K562 (cell line): ENCODE measurements at regions not wholly inside any gene's neighbourhood (a gene's known extent, or its start where the extent isn't known, plus 50 kb on each side); places are given as distances from the start of the nearest gene placed in this dataset.

ENCODE experiments used
- CC2D1A ChIP-seq: fragments of 450-650 bp; IDR thresholded peaks from 2 replicates; pipeline ENCODE4 v1.6.1; 2017; ENCODE audit warnings: mild to moderate bottlenecking
- DDX20 ChIP-seq: fragments of 450-650 bp; IDR thresholded peaks from 2 replicates; pipeline ENCODE4 v1.6.1; 2016; ENCODE audit warnings: missing genetic modification characterization, low read depth, mild to moderate bottlenecking, missing compliant biosample characterization, moderate library complexity
- KLF13 ChIP-seq: fragments of 450-650 bp; IDR thresholded peaks from 2 replicates; pipeline ENCODE4 v1.6.1; 2016; ENCODE audit warnings: missing genetic modification characterization, low read depth, mild to moderate bottlenecking, missing compliant biosample characterization, moderate library complexity, borderline replicate concordance
- MYNN ChIP-seq, 2 experiments: sonication (generic); formaldehyde crosslinking in 1 of 2; IDR thresholded peaks; 2 replicates each; pipeline versions ENCODE4 v1.5.0 to v1.6.1; 2016 to 2020; ENCODE audit warnings: antibody characterized with exemption in 1 of 2, missing genetic modification reagents in 1 of 2
- OTX1 ChIP-seq: fragments of 450-650 bp; formaldehyde crosslinking; IDR thresholded peaks from 2 replicates; pipeline ENCODE4 v1.4.0; 2022; ENCODE audit warnings: mild to moderate bottlenecking
- PHB ChIP-seq: fragments of 250-450 bp; sonication (Bioruptor Pico); IDR thresholded peaks from 2 replicates; pipeline ENCODE4 v1.5.0; 2021
- RAD51 ChIP-seq: fragments of 450-650 bp; IDR thresholded peaks from 2 replicates; pipeline ENCODE4 v1.7.1; 2016; ENCODE audit warnings: low read depth, mild to moderate bottlenecking, borderline replicate concordance
- TCF7L2 ChIP-seq: fragments of 150-350 bp; IDR thresholded peaks from 2 replicates; pipeline ENCODE4 v1.6.1; 2016; ENCODE audit warnings: low read depth, mild to moderate bottlenecking, low read length, moderate library complexity
- TRIM28 ChIP-seq: fragments of 450-650 bp; IDR thresholded peaks from 2 replicates; pipeline ENCODE4 v1.6.1; 2017
- TSC22D4 ChIP-seq: fragments of 450-650 bp; IDR thresholded peaks from 2 replicates; pipeline ENCODE4 v1.6.1; 2016; ENCODE audit warnings: missing genetic modification characterization, missing biosample characterization, control low read depth
- TSHZ1 ChIP-seq: fragments of 250-450 bp; sonication (Bioruptor Pico); IDR thresholded peaks from 2 replicates; pipeline ENCODE4 v1.4.0; 2020; ENCODE audit warnings: mild to moderate bottlenecking, moderate library complexity
- ZBTB17 ChIP-seq: fragments of 450-650 bp; formaldehyde crosslinking; IDR thresholded peaks from 2 replicates; pipeline ENCODE4 v1.4.0; 2020; ENCODE audit warnings: mild to moderate bottlenecking
- ZNF740 ChIP-seq, 3 experiments: fragments of 200-800 bp in 1 of 3; sonication (Bioruptor generic) in 1 of 3; sonication (generic) in 1 of 3; formaldehyde crosslinking in 1 of 3; IDR thresholded peaks; 2 replicates each; pipeline versions ENCODE4 v1.6.1 to v1.8.0; 2016 to 2022; ENCODE audit warnings: mild to moderate bottlenecking in 2 of 3, missing compliant biosample characterization in 2 of 3, missing genetic modification characterization in 2 of 3, missing genetic modification reagents in 1 of 3
- TF ChIP-seq, protein P1 (sequence below): fragments of 450-650 bp; formaldehyde crosslinking; IDR thresholded peaks from 2 replicates; pipeline ENCODE4 v1.4.0; 2022; ENCODE audit warnings: missing genetic modification characterization
- TF ChIP-seq, protein P2 (sequence below): IDR thresholded peaks from 2 replicates; pipeline ENCODE4 v1.6.1; 2016; ENCODE audit warnings: missing genetic modification characterization, missing compliant biosample characterization
- TF ChIP-seq, protein P3 (sequence below): fragments of 250-450 bp; sonication (Bioruptor Pico); IDR thresholded peaks from 2 replicates; pipeline ENCODE4 v1.5.0; 2021; ENCODE audit warnings: mild to moderate bottlenecking, moderate library complexity

- TF ChIP-seq, protein P1, sequence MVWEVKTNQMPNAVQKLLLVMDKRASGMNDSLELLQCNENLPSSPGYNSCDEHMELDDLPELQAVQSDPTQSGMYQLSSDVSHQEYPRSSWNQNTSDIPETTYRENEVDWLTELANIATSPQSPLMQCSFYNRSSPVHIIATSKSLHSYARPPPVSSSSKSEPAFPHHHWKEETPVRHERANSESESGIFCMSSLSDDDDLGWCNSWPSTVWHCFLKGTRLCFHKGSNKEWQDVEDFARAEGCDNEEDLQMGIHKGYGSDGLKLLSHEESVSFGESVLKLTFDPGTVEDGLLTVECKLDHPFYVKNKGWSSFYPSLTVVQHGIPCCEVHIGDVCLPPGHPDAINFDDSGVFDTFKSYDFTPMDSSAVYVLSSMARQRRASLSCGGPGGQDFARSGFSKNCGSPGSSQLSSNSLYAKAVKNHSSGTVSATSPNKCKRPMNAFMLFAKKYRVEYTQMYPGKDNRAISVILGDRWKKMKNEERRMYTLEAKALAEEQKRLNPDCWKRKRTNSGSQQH (CRISPR knock-in tag) = 0 out of 2 replicates have a peak, but pooled peaks have one; percentile 40
- no peak for TF ChIP-seq TSHZ1 (CRISPR knock-in tag)
- TF ChIP-seq, protein P2, sequence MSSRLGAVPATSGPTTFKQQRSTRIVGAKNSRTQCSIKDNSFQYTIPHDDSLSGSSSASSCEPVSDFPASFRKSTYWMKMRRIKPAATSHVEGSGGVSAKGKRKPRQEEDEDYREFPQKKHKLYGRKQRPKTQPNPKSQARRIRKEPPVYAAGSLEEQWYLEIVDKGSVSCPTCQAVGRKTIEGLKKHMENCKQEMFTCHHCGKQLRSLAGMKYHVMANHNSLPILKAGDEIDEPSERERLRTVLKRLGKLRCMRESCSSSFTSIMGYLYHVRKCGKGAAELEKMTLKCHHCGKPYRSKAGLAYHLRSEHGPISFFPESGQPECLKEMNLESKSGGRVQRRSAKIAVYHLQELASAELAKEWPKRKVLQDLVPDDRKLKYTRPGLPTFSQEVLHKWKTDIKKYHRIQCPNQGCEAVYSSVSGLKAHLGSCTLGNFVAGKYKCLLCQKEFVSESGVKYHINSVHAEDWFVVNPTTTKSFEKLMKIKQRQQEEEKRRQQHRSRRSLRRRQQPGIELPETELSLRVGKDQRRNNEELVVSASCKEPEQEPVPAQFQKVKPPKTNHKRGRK (tag) = peak; percentile 97
- TF ChIP-seq TSC22D4 (tag) = no peak
- no peak for TF ChIP-seq DDX20 (tag)
- TF ChIP-seq OTX1 = peak; percentile 61; the same call in 1 of the 2 replicates
- no peak for TF ChIP-seq TCF7L2
- TF ChIP-seq ZBTB17 (CRISPR knock-in tag) = no peak
- no peak for TF ChIP-seq ZNF740 (CRISPR knock-in tag; IDR thresholded peaks at IDR 0.05)
- no peak for TF ChIP-seq ZNF740 (tag; IDR thresholded peaks at IDR 0.05)
- TF ChIP-seq, protein P3, sequence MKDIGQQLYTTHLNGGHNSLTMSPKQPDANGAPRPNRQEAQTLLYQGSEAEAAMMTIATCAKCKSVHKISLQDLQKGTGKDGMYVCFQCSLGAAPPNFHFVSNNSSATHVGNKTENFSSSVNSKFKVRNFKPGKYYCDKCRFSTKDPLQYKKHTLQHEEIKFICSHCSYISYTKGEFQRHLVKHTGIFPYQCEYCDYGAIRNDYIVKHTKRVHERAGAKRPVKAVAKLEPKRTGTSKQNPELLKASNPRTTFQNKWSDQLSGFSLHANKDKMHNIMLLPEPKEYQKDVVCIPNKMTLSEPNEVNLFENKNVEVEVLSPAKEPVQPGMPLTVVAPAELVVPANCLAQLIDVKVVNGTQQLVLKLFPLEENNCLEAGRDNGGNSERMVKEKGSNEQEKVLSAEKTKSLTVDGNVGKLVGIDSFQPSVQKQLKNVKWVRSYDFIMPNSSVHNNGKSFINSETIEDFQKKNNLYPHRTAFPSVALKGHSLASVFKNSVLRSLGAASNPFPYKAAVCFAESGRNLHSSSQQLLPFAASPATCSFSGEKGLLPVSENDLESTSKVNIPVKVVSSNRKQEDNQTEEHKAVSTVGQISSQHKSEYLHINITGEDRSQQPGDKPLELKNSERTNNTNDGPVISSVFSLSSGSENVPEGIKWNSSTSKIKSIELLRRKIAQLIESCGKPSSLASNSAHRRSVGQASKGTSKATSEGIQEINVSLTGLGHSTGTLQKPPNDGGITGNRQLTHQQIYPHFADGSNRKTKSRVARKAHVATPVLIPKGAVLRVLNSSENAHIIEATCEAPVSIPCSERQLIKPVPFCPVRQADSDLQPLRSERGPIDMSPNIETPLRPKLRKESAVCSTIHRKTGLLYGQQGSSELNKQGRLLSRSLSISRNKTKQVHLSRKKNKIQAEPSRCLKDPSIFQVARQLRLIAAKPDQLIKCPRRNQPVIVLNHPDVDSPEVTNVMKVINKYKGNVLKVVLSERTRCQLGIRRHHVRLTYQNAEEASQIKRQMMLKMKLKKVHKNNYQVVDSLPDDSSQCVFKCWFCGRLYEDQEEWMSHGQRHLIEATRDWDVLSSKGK (CRISPR knock-in tag) = no peak
- TF ChIP-seq MYNN (IDR thresholded peaks at IDR 0.05) = no peak
- TF ChIP-seq MYNN (CRISPR knock-in tag; IDR thresholded peaks at IDR 0.05) = no peak
- no peak for TF ChIP-seq KLF13
- TF ChIP-seq PHB = no peak
- no peak for TF ChIP-seq CC2D1A
- TF ChIP-seq TRIM28 = no peak
- TF ChIP-seq RAD51 = no peak
These were observed 147.9 kb upstream of the NCOR2 start (continued) for GRCh38 chr12:124715121-124715990.
